H1 (cell line): ENCODE measurements at regions not wholly inside any gene's neighbourhood (a gene's known extent, or its start where the extent isn't known, plus 50 kb on each side); places are given as distances from the start of the nearest gene placed in this dataset.

Experiments used
- CTCF ChIA-PET: fragments of 300-600 bp; sonication (Branson Sonifier 250); formaldehyde crosslinking; loops from one replicate; lab custom pipeline; 2021; ENCODE audit not compliant: partially characterized antibody; lab: Charles Lee
- POLR2A ChIA-PET: fragments of 300-600 bp; sonication (Branson Sonifier 250); formaldehyde crosslinking; loops from one replicate; lab custom pipeline; 2021; ENCODE audit warnings: inconsistent platforms; ENCODE audit not compliant: partially characterized antibody; lab: Charles Lee
- DNase-seq, 2 experiments: peaks; one replicate each; pipeline versions ENCODE4 v3.0.0 to v3.0.0-alpha.2; 2010 to 2022; ENCODE audit warnings: low spot score in 2 of 2, low read depth in 1 of 2, mixed read lengths in 1 of 2
- FAIRE-seq: peaks from 2 replicates; lab custom pipeline; 2011; peaks lifted over from hg19 to GRCh38; lab: Jason Lieb, UNC
- H2AFZ ChIP-seq: 2 replicates; pipeline ENCODE4 v1.8.1; 2012; ENCODE audit warnings: low read length, inconsistent platforms
- H2AK5ac ChIP-seq: 2 replicates; pipeline ENCODE4 v1.6.1; 2013; ENCODE audit warnings: low read depth, low read length
- H2BK120ac ChIP-seq: replicated peaks from 2 replicates; pipeline ENCODE3; 2013; ENCODE audit warnings: low read depth, low read length, inconsistent platforms
- H2BK12ac ChIP-seq: 2 replicates; pipeline ENCODE4 v1.6.1; 2013; ENCODE audit warnings: low read depth, low read length
- H2BK15ac ChIP-seq: 2 replicates; pipeline ENCODE4 v1.6.1; 2013; ENCODE audit warnings: low read length
- H2BK20ac ChIP-seq: 2 replicates; pipeline ENCODE4 v1.6.1; 2013; ENCODE audit warnings: low read length
- H2BK5ac ChIP-seq: 2 replicates; pipeline ENCODE4 v1.6.1; 2013; ENCODE audit warnings: low read depth, low read length
- H3K14ac ChIP-seq: 2 replicates; pipeline ENCODE4 v1.6.1; 2013; ENCODE audit warnings: inconsistent platforms; ENCODE audit not compliant: insufficient read length
- H3K18ac ChIP-seq: 2 replicates; pipeline ENCODE4 v1.6.1; 2013; ENCODE audit warnings: low read length; ENCODE audit errors: extremely low read depth
- H3K23ac ChIP-seq: 2 replicates; pipeline ENCODE4 v1.6.1; 2013; ENCODE audit warnings: inconsistent platforms; ENCODE audit not compliant: insufficient read length
- H3K23me2 ChIP-seq: 2 replicates; pipeline ENCODE4 v1.6.1; 2013; ENCODE audit warnings: low read depth, low read length
- H3K27ac ChIP-seq: 2 replicates; pipeline ENCODE4 v1.6.1; 2011; ENCODE audit warnings: low read depth, low read length, inconsistent platforms
- H3K27me3 ChIP-seq, 4 experiments: replicated peaks in 1 of 4; 1 replicate in 1 of 4; 2 replicates in 3 of 4; pipeline versions ENCODE4 v1.6.1 to v1.8.1; 2011 to 2013; ENCODE audit warnings: low read length in 3 of 4, mild to moderate bottlenecking in 3 of 4, inconsistent platforms in 2 of 4, mixed read lengths in 2 of 4, moderate library complexity in 1 of 4; ENCODE audit not compliant: control insufficient read depth in 3 of 4, insufficient read depth in 3 of 4; ENCODE audit errors: extremely low read depth in 1 of 4
- H3K36me3 ChIP-seq, 4 experiments: 2 replicates each; pipeline versions ENCODE4 v1.6.1 to v1.8.1; 2011 to 2013; ENCODE audit warnings: mild to moderate bottlenecking in 4 of 4, low read length in 3 of 4, moderate library complexity in 2 of 4, control low read depth in 1 of 4, inconsistent platforms in 1 of 4; ENCODE audit not compliant: insufficient read depth in 4 of 4, control insufficient read depth in 2 of 4
- H3K4ac ChIP-seq: replicated peaks from 2 replicates; pipeline ENCODE3; 2013; ENCODE audit warnings: low read length, low read depth, mixed read lengths, inconsistent platforms; ENCODE audit not compliant: insufficient read length
- H3K4me1 ChIP-seq, 4 experiments: replicated peaks in 1 of 4; 1 replicate in 1 of 4; 2 replicates in 3 of 4; pipeline versions ENCODE4 v1.6.1 to v1.8.1; 2011 to 2013; ENCODE audit warnings: low read length in 3 of 4, inconsistent platforms in 2 of 4, mixed read lengths in 1 of 4; ENCODE audit not compliant: insufficient read depth in 4 of 4, control insufficient read depth in 3 of 4
- H3K4me2 ChIP-seq, 2 experiments: 2 replicates each; pipeline versions ENCODE4 v1.6.1 to v1.8.1; 2011 to 2013; ENCODE audit warnings: low read depth in 2 of 2, low read length in 2 of 2, control low read depth in 1 of 2, inconsistent platforms in 1 of 2, mild to moderate bottlenecking in 1 of 2; ENCODE audit not compliant: insufficient read depth in 1 of 2
- H3K4me3 ChIP-seq, 4 experiments: fragments of 200-600, 300-600 bp in 1 of 4; sonication (generic), shearing (Covaris generic), sonication (Bioruptor Twin) in 1 of 4; 2 replicates each; pipeline versions ENCODE4 v1.5.1 to v1.8.1; 2011 to 2016; ENCODE audit warnings: low read length in 4 of 4, low read depth in 3 of 4, control low read depth in 2 of 4, inconsistent platforms in 2 of 4, mild to moderate bottlenecking in 2 of 4, mixed read lengths in 1 of 4, moderate library complexity in 1 of 4; ENCODE audit not compliant: insufficient read depth in 2 of 4; ENCODE audit errors: extremely low read depth in 1 of 4
- H3K56ac ChIP-seq: replicated peaks from 2 replicates; pipeline ENCODE3; 2013; ENCODE audit warnings: low read depth, mild to moderate bottlenecking, mixed read lengths, low read length, inconsistent platforms; ENCODE audit not compliant: insufficient read length
- H3K79me1 ChIP-seq: 2 replicates; pipeline ENCODE4 v1.6.1; 2013; ENCODE audit warnings: low read depth, low read length, control low read depth
- H3K79me2 ChIP-seq, 2 experiments: 2 replicates each; pipeline versions ENCODE4 v1.6.1 to v1.8.1; 2012 to 2013; ENCODE audit warnings: low read length in 2 of 2, mild to moderate bottlenecking in 2 of 2, inconsistent platforms in 1 of 2; ENCODE audit not compliant: insufficient read depth in 2 of 2, control insufficient read depth in 1 of 2
- H3K9ac ChIP-seq, 4 experiments: replicated peaks in 1 of 4; 1 replicate in 1 of 4; 2 replicates in 3 of 4; pipeline versions ENCODE4 v1.6.1 to v1.8.1; 2011 to 2013; ENCODE audit warnings: low read depth in 3 of 4, low read length in 3 of 4, control low read depth in 2 of 4, mild to moderate bottlenecking in 2 of 4, moderate library complexity in 2 of 4, inconsistent platforms in 1 of 4; ENCODE audit errors: extremely low read depth in 1 of 4
- H3K9me3 ChIP-seq, 2 experiments: 2 replicates each; pipeline versions ENCODE4 v1.6.1 to v1.8.1; 2012 to 2013; ENCODE audit warnings: mild to moderate bottlenecking in 2 of 2, moderate library complexity in 2 of 2, control low read depth in 1 of 2, inconsistent platforms in 1 of 2, low read depth in 1 of 2, low read length in 1 of 2, mixed read lengths in 1 of 2; ENCODE audit not compliant: insufficient read depth in 2 of 2
- H4K20me1 ChIP-seq, 2 experiments: replicated peaks in 1 of 2; 2 replicates each; pipeline versions ENCODE3 to v1.8.1; 2011 to 2013; ENCODE audit warnings: inconsistent platforms in 2 of 2, low read length in 2 of 2, mild to moderate bottlenecking in 1 of 2; ENCODE audit not compliant: insufficient read depth in 2 of 2, control insufficient read depth in 1 of 2
- H4K5ac ChIP-seq: 2 replicates; pipeline ENCODE4 v1.6.1; 2013; ENCODE audit warnings: low read length, low read depth, mixed read lengths, inconsistent platforms; ENCODE audit not compliant: insufficient read length
- H4K8ac ChIP-seq: 2 replicates; pipeline ENCODE4 v1.8.0; 2013; ENCODE audit warnings: mild to moderate bottlenecking, moderate library complexity, low read length, inconsistent platforms; ENCODE audit not compliant: insufficient read depth; ENCODE audit errors: extremely low read depth
- H4K91ac ChIP-seq: replicated peaks from 2 replicates; pipeline ENCODE3; 2013; ENCODE audit warnings: low read length, mixed read lengths, inconsistent platforms; ENCODE audit not compliant: insufficient read length
- CBX8 ChIP-seq: fragments of 300-800, 300-1000 bp; sonication (generic); IDR thresholded peaks from 2 replicates; pipeline ENCODE4 v1.7.1; 2016; ENCODE audit warnings: low read depth, low read length, borderline replicate concordance
- RAD21 ChIP-seq, 2 experiments: IDR thresholded peaks in 1 of 2; conservative IDR thresholded peaks in 1 of 2; 2 replicates each; pipeline ENCODE4 v1.6.1; 2011; ENCODE audit warnings: low read depth in 2 of 2, low read length in 2 of 2, improper control_type of control experiment in 1 of 2, inconsistent platforms in 1 of 2, mild to moderate bottlenecking in 1 of 2, moderate library complexity in 1 of 2
- RNF2 ChIP-seq: fragments of 200-900, 300-1000 bp; sonication (generic); IDR thresholded peaks from 2 replicates; pipeline ENCODE4 v1.7.1; 2016; ENCODE audit warnings: borderline replicate concordance, low read depth, mild to moderate bottlenecking, antibody characterized with exemption, low read length; ENCODE audit not compliant: poor library complexity, severe bottlenecking; ENCODE audit errors: missing control alignments
- SIX5 ChIP-seq: IDR thresholded peaks from 2 replicates; pipeline ENCODE4 v1.6.1; 2011; ENCODE audit warnings: mild to moderate bottlenecking, low read depth, low read length
- TBP ChIP-seq: IDR thresholded peaks from 2 replicates; pipeline ENCODE4 v1.6.1; 2011; ENCODE audit warnings: low read depth, low read length, improper control_type of control experiment
- WGBS, 2 experiments: shearing (Covaris generic) in 1 of 2; methylation state at CpG; one replicate each; pipeline versions ENCODE4 v1.1.6 to v1.1.7; 2013 to 2015; ENCODE audit warnings: low lambda C conversion rate in 2 of 2, mixed read lengths in 2 of 2, inconsistent platforms in 1 of 2, low coverage in 1 of 2, missing lambda C conversion rate in 1 of 2; ENCODE audit not compliant: insufficient replicate concordance in 2 of 2, insufficient coverage in 1 of 2, insufficient read length in 1 of 2; ENCODE audit errors: extremely low coverage in 1 of 2, missing lambda C conversion rate in 1 of 2; 5-methylcytosine and 5-hydroxymethylcytosine counted together

DNA sequence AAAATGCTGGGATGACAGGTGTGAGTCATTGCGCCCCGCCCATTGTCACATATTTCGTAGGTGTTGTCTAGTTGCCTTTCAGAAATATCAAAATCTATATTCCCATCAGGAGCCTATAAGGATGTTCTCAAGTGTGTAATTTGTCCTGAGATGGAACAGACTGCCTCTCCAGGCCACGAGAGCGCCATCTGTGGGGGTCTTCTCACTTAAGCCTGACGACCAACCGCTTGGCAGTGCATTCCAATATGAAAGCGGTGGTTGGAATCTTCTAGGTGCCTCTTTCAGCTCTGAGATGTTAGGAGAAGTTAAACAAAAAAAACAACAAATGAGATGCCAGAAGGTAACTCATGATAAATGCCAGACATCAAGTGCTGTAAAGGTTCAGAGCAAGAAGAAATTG lies 488.5 kb downstream of the QKI start:
- H3K9me3 ChIP-seq, result no peaks in the 10 kb centered on the region; a peak in 1 of 4 replicates
- no peak overlapping the region for H3K9ac ChIP-seq
- H2AK5ac ChIP-seq, result no peak overlapping the region
- no peaks in the 10 kb centered on the region for H3K23me2 ChIP-seq
- peaks cover 0 to 4% (median 2%) of the 10 kb centered on the region in 4 experiments; a peak in 3 of 7 replicates for H3K4me1 ChIP-seq
- DNase-seq, result no peak
- H3K18ac ChIP-seq, result no peak overlapping the region
- no peak overlapping the region for H2BK12ac ChIP-seq
- no peak overlapping the region for H2BK15ac ChIP-seq
- no peak overlapping the region for H2BK5ac ChIP-seq
- H3K4me2 ChIP-seq, result no peak overlapping the region
- no peak overlapping the region for H3K23ac ChIP-seq
- H2BK120ac ChIP-seq, result no peak overlapping the region
- peaks cover 0 to 2% of the 10 kb centered on the region in 2 experiments for H4K20me1 ChIP-seq
- no peaks in the 10 kb centered on the region for H3K27me3 ChIP-seq
- no peak for FAIRE-seq
- 93% methylated on average over 8 of the region's 8 CpGs; no CpG with 5 or more reads in 1 of the 2 experiments for WGBS, 2 experiments
- no peak overlapping the region for H3K4me3 ChIP-seq
- no peak overlapping the region for H2AFZ ChIP-seq
- H3K27ac ChIP-seq, result no peak overlapping the region
- H3K79me1 ChIP-seq, result no peaks in the 10 kb centered on the region
- no peak overlapping the region for H3K4ac ChIP-seq
- no peak overlapping the region for H4K5ac ChIP-seq
- H3K79me2 ChIP-seq, result no peaks in the 10 kb centered on the region
- no peak overlapping the region for H3K56ac ChIP-seq
- ChIA-PET POLR2A (no interaction called here), CTCF (no interaction called here)
- H3K14ac ChIP-seq, result no peak overlapping the region
- H4K91ac ChIP-seq, result no peak overlapping the region
- no peaks in the 10 kb centered on the region for H3K36me3 ChIP-seq
- H2BK20ac ChIP-seq, result no peak overlapping the region
- TF ChIP-seq SIX5, result no peak
- no peak for TF ChIP-seq TBP
- TF ChIP-seq RNF2, result no peak
- TF ChIP-seq RAD21 (IDR thresholded peaks at IDR 0.05 in 1 of 2, conservative IDR thresholded peaks at IDR 0.05 in 1 of 2; ENCODE audit: low read depth in 2 of 2, low read length in 2 of 2), result 0 out of 4 replicates have a peak, but pooled peaks of 1 of the 2 experiments have one; percentile 6
- no peak for TF ChIP-seq CBX8
- H4K8ac ChIP-seq, result no peak overlapping the region
